ENCODE measurements at regions not wholly inside any gene's neighbourhood (a gene's known extent, or its start where the extent isn't known, plus 50 kb on each side); places are given as distances from the start of the nearest gene placed in this dataset.

GRCh38 chr18:45266023-45266422, 349.3 kb upstream of the SLC14A2 start:
- no peak for DNase-seq (ENCODE audit: low read depth in 2 of 2)

GRCh38 chr18:45267622-45268021, 347.7 kb upstream of the SLC14A2 start:
- DNase-seq (ENCODE audit: low read depth in 2 of 2), result no peak

- DNase-seq (ENCODE audit: low read depth in 2 of 2), result no peak
Observed at GRCh38 chr18:45268583-45268982, 346.7 kb upstream of the SLC14A2 start.

DNA sequence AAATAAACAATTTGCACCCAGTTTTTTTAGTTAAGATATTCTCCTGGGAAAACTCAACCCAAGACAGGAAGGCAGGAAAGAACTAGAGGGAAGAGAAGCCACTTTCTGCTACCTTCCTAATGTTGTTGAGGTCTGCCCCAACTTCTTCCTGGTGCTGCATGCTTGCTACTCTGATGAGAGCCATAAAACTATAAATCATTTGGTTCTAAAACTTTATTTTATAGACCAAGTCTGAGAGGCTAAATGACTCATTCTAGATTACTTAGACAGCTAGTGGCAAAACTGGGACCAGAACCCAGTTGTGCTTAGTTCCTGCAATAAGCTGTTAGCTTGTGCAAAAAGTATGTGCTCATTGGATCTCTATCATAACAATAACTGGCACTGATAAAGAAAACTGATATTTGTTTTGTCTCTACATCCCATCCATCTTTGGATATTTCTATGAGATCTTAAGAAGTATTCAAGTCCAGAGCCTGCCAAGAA, 344.9 kb upstream of the SLC14A2 start:
- no peak for DNase-seq (ENCODE audit: low read depth in 2 of 2)

DNA sequence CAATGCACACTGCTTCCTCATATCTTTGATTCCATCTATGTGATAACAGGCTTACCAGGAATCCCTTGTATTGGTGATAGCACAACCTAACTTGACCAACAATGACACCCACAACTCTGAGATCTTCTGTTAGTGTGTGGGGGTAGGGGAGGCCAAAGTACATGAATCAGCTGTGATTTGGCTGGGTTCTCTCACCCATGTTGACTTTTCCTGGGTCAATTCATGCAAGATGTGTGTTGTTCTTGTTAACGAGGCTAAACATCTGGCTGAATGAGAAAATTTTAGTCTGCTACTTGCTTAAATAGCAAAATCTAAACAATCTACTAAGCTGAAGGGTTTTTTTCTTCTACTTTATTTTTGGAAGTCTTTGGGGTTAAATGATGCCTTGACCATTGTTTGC, 341.2 kb upstream of the SLC14A2 start:
- no peak for DNase-seq (ENCODE audit: low read depth in 2 of 2)

DNA sequence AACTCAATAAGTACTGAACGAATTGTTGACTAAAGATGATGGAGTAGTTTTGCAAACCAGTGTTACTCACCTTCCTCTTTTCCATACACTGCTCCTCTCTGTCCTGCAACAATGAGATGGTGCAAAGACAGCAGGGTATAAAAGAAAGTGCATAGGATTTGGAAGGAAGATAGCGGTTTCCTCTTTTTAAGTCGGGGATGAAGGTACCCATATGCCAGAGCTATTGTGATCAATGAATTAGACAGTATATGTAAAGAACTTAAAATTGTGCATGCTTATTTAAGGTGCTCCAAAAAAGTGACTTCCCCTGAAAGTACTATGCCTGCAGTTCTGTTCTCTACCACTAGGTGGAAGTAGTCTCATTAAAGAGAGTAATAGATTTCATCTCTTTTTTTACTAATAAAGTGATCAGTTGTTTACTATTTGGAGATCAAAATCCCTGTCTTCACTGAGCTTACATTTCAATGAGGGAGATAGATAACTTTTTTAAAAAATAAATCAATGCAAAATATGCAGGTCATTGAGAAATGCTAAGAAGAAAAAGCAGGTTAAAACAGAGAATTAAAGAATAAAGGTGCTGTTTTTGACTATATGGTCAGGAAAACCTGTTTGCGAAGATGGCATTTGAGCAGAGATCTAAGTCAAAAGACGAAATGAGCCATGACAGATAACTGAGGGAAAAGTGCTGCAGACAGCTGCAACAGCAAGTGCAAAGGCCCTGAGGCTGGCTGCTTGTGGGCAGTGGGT, 339.7 kb upstream of the SLC14A2 start:
- no peak for DNase-seq (ENCODE audit: low read depth in 2 of 2)

DNA sequence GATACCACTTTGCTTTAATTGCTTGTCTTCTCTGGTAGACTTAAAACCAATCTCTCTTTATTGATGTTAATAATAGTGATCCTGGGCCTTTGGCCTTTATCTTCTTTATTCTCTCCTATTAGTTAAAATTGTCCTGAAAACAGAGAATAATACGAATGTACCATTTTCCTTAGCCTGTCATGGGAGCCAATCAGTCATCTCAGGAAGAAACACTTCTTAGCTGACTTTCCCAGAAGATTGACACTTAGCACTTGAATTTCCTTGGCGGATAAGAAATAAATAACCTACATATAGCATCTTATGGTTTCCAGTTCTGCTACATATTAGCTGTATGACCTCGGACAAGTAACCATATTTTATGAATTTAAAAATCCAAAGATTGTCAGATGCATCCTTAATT, 338.4 kb upstream of the SLC14A2 start:
- no peak for DNase-seq (ENCODE audit: low read depth in 2 of 2)

DNA sequence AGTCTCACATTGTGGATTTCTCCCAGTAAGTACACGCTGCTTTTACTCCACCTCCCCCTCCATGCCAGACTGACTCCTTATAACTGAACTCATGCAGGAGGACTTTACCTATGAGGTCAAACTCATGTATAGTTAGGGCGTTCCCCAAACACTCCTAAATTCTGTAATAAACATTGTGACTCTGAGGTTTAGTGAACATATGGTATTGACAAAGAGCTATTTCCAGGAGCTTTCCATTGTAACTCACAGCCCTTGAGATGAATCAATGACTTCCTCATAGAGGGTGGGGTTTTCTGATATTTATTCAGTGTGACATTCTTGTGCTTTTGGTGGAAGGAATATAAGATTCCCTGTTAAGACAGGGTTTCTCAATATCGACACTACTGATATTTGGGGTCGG, 337.4 kb upstream of the SLC14A2 start:
- DNase-seq (ENCODE audit: low read depth in 2 of 2), result no peak

DNA sequence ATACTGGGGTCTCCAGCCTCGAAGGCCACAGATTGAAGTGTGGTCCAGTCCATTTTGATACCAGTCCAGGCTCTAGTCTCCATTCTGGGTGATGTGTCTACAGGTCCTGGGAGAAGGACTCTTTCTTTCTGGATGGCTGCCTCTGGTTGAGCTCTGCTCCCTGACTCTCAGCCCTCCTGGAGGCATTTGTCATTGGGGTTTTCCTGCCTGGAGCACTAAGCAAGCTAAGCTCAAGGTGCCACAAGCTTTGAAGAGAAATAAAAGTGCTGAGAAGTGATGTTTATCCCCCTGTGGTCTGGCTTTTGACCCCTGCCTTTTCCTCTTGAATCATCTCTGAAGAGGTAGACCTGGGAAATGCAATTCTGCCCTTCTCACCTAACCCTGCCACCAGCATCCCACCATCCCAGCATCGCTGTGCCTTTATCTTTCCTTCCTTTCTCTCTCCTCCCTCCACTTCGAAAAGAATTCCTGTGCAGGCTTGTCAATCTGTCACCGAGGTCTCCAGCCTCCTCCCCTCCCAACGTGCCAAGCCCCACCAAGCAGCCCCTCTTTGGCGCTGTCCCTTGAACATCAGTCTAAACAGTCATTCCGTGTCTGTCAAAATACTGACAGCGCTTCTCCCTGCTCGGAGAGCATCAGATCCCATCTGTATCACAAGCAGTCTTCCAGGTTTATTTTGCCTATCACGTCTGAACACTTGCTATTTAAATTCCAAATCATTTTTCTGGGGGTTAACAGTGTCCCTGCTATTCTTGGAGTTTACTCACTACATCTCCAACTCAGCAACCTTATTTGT, 334.6 kb upstream of the SLC14A2 start:
- DNase-seq (ENCODE audit: low read depth in 2 of 2), result no peak

GRCh38 chr18:45282101-45282812, 333.0 kb upstream of the SLC14A2 start:
- DNase-seq (ENCODE audit: low read depth in 2 of 2), result no peak

- no peak for DNase-seq (ENCODE audit: low read depth in 2 of 2)
Observed at GRCh38 chr18:45284174-45284573, 331.1 kb upstream of the SLC14A2 start.

GRCh38 chr18:45284851-45285250, 330.4 kb upstream of the SLC14A2 start:
- DNase-seq (ENCODE audit: low read depth in 2 of 2), result no peak

DNA sequence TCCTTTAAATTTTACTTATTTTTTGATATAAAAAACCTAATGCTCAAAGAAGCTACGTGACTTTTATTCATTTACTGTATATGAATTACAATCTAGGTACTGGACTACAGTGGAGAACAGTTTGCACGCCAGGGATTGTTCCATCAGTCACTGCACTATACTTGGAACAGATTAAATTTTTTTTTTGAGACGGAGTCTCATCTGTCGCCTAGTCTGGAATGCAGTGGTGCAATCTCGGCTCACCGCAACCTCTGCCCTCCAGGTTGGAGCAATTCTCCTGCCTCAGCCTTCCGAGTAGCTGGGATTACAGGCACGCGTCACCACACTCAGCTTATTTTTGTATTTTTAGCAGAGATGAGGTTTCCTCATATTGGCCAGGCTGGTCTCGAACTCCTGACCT, 330.0 kb upstream of the SLC14A2 start:
- no peak for DNase-seq (ENCODE audit: low read depth in 2 of 2)

DNA sequence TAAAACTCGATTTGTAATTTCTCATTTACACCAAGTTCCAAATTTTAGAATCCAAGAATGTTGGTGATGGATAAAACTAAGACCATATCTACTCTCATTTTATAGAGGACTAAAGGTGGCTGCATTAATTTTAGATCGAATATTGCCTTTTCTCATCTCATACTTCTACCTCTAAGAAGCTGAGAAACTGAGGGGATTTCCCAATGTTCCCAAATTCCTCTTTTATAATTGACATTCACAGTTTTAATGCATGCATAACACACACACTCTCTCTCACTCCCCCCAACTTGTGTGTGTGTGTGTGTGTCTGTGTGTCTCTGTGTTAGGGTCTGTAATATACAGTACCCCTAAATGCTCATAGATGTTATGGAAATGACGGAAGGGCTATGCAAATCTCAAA, 328.8 kb upstream of the SLC14A2 start:
- no peak for DNase-seq (ENCODE audit: low read depth in 2 of 2)

- no peak for DNase-seq (ENCODE audit: low read depth in 2 of 2)
Observed at GRCh38 chr18:45287531-45287930, 327.7 kb upstream of the SLC14A2 start.

DNA sequence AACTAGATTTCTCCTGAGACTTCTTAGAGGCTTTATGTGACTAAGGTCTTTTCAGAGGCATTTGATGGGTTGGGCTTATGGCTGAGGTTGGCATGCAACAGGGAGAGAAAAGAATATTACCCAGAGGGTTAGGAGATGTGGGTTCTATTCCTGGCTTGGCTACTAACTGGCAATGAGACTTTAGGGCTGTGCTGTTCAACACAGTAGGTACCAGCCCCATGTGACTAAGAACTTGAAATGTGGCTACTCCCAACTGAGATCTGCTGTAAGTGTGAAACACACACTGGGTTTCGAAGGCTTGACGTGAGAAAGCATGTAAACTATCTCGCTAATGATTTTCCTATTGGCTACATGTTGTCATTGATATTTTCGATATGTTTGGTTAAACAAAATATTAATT, 324.9 kb upstream of the SLC14A2 start:
- no peak for DNase-seq (ENCODE audit: low read depth in 2 of 2)

DNA sequence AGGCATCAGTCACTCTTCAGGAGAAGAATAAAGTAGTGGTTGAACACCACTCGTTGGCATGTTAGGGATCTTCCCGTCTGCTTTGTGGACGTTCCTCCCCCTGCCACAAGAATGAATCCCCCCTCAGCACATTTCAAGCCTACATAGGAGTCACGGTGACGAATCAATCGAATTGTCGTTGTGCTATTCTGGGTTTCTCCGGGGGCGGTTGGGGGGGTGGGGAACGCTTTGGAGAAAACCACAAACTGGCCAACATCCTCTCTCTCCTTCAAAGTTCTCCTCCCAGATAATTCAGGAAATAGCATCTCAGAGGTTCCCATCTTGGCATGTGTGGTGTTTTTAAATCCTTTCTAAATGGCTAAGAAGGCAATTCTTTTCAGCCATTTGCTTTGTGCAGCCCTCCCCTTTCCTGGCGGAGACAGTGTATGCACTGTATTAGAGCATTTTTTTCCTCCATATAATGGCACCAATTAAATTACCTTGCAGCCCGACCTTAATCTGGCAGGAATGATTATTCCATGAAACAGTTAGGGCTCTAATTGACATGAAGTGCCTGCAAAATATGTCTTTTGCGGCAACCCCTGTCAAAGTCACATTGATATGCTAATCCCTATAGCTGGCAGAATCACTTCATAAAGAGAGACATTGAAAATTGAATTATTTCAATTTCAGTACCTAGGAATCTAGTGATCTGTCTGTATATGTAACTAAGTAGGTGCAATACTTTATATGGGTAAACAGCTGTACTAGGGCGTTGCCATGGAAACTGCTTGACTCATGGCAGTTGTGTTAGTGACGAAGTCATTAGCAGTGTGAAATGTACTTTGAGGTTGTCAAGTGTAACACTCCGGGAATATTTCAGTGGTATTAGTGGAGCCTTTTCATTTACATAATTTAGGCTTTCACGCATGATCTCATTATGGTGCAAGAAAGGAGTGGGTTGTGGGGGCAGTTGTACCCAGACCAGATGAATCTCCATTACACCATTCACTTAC, 323.4 kb upstream of the SLC14A2 start:
- DNase-seq (ENCODE audit: low read depth in 2 of 2), result no peak

DNA sequence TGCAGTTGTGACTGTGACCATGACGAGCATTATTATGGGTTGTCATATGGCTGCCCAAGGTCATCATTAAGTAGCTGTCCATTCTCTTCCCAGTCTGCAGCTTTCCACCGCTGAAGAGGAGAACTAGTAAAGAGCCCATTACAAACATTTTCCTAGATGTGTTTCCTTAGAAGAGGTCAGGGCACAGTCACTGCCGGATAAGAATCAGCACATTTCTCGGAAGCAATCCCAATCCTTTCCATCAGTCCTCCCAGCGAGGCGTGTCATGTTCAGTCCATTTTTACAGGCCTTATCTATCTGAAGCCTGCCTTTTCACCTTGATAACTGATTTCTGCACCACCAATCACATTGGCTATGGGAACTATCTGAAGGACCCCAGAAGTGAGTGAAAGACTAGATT, 319.9 kb upstream of the SLC14A2 start:
- no peak for DNase-seq (ENCODE audit: low read depth in 2 of 2)

DNA sequence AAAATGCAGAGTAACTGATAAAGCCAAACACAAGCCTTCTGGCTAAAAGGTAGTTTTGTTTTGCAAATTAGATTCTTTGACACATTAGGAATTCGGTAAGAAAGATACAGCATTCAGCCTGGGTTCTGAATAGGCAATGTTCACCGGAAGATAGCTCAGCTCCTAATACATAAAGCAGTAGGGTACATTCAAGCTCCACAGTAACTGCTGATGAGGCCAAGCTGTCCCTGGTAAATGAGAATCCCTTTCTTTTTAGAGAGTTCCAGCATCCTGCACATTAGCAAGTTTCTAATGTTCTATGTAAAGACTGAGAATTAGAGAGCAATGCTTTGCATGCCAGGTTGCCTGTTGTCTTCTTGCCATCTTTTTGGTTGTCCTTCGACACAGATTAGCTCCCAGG, 316.3 kb upstream of the SLC14A2 start:
- DNase-seq (ENCODE audit: low read depth in 2 of 2), result no peak

- no peak for DNase-seq (ENCODE audit: low read depth in 2 of 2)
Observed at GRCh38 chr18:45303026-45303425, 312.2 kb upstream of the SLC14A2 start.

GRCh38 chr18:45304558-45304957, 310.7 kb upstream of the SLC14A2 start:
- DNase-seq (ENCODE audit: low read depth in 2 of 2), result no peak

Data from activated CD8-positive, alpha-beta memory T cell treated with anti-CD3 and anti-CD28 coated beads for 4 hours (primary cell).